ENCODE measurements at regions not wholly inside any gene's neighbourhood (a gene's known extent, or its start where the extent isn't known, plus 50 kb on each side); places are given as distances from the start of the nearest gene placed in this dataset.

GRCh38 chr12:85527192-85527591, 247.2 kb downstream of the ALX1 start:
- TF ChIP-seq, protein P1, sequence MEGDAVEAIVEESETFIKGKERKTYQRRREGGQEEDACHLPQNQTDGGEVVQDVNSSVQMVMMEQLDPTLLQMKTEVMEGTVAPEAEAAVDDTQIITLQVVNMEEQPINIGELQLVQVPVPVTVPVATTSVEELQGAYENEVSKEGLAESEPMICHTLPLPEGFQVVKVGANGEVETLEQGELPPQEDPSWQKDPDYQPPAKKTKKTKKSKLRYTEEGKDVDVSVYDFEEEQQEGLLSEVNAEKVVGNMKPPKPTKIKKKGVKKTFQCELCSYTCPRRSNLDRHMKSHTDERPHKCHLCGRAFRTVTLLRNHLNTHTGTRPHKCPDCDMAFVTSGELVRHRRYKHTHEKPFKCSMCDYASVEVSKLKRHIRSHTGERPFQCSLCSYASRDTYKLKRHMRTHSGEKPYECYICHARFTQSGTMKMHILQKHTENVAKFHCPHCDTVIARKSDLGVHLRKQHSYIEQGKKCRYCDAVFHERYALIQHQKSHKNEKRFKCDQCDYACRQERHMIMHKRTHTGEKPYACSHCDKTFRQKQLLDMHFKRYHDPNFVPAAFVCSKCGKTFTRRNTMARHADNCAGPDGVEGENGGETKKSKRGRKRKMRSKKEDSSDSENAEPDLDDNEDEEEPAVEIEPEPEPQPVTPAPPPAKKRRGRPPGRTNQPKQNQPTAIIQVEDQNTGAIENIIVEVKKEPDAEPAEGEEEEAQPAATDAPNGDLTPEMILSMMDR (IDR thresholded peaks at IDR 0.05): no peak
- no peak for TF ChIP-seq POLR2A (IDR thresholded peaks at IDR 0.05)
